GM19023 (cell line): ENCODE measurements at regions not wholly inside any gene's neighbourhood (a gene's known extent, or its start where the extent isn't known, plus 50 kb on each side); places are given as distances from the start of the nearest gene placed in this dataset.

ENCODE experiments used
- ATAC-seq: cut with Tn5 transposase; IDR thresholded peaks from one replicate; pipeline ENCODE4 v1.9.1; 2021; ENCODE audit warnings: mild to moderate bottlenecking, moderate library complexity; ENCODE audit not compliant: unreplicated experiment

GRCh38 chr21:27094184-27094948, 127.5 kb upstream of the ADAMTS5 start:
- ATAC-seq, result no peak

GRCh38 chr21:27086630-27087029, 119.7 kb upstream of the ADAMTS5 start:
- ATAC-seq, result no peak

DNA sequence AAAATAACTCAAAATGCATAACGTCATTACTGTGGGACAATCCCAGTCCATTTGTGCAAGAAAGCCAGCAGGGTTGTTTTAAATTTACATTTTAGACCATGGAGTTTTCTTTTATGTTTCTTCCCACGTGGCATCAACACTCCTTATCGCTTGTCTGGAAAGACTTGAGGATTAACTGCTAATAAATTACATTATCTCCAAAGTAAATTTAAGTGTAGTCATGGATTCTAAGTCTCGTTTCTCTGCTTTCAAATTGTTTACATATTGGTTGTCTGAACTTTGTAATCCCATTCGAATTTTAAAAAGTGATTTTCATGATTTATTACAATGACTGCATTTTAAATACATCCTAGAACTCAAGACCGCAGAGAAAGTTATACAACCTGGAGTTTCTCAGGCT, 119.3 kb upstream of the ADAMTS5 start:
- ATAC-seq, result no peak

- ATAC-seq, result no peak
These were observed 118.5 kb upstream of the ADAMTS5 start for GRCh38 chr21:27085387-27085786.

DNA sequence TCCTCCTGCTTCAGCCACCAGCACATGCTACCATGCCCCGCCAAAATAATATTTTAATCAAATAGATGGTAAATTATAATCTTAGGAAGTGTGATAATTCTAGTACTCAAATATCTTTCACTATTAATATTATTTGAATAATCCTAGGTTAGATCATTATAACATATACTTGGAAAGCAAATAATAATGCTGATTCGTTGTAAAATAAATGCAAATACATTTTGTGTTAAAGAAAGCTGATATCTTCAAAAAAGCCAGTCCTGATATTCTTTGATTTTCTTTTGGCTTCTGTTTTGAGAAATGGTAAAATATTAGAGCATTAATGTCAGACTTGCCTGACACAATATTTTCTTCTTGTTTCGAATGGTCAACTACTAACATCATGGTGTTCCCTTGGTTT, 116.3 kb upstream of the ADAMTS5 start:
- no peak for ATAC-seq

DNA sequence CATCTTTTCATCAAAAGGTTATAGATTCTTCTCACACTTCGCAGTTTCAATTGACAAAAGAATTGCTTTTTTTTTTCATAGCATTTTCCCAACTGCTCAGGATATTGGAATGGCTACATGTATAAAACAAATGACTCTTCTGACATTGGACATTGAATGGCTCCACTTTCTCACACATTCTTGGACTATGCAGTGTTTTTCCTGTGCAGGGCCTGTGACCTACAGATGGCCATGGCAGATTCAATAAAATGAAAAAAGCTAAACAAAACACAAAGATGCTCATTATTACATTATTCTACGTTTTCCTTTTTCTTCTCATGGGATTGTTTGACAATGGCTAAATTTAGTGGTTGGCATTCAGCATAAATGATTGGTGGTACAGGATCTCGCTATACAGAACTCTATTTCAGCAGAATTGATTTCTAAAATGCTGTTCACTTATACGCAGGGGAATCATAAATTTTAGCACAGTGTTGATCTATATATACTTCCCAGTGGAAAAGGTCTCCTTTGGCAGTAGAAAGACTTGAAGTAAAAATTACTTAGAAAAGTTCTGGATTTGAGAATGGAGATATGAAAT, 115.6 kb upstream of the ADAMTS5 start:
- ATAC-seq, result no peak

DNA sequence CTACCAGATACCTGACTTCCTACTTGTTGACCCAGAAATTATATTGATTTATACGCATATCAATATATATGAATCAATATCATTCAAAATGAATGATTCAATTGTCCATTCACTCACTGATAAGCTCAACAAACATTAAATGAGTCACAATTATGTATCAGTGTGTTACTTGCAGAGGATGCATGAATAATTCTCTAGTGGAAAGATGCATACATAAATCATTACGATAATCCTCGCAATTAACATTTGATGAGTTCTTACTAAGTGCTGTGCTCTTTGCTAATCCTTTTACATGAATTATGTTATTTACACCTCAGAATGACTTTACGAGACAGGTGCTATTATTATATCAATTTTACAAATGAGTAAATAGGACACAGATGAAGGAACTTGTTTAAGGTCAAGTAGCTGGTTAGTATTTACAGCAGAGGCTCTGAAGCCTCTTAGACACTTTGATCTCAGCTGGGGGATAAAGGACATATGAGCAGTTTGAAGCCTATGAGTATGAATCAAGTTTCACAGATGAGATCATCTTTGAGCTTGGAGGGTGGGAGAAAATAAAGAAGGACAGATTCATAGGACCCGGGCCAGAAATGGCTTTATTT, 112.8 kb upstream of the ADAMTS5 start:
- ATAC-seq, result no peak

GRCh38 chr21:27078915-27079314, 112.0 kb upstream of the ADAMTS5 start:
- ATAC-seq, result no peak

GRCh38 chr21:27077501-27077900, 110.6 kb upstream of the ADAMTS5 start:
- no peak for ATAC-seq

DNA sequence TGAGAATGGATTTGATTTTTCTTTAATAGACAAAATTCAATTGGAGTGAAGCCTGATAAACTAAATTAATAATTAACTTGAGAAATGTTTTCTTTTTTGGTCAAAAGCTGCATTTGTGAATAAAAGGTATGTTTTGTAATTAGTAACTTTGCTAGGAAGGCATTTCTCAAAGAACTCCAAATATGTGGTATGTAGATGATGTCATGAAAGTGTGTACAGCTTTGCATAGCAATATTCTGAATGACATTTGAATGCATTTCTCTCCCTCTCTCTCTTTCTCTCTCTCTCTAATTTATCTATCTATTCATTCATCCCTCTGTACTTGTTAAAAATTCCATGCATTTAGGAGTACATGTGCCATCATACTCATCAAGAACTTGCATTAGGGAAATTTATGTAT, 109.1 kb upstream of the ADAMTS5 start:
- no peak for ATAC-seq

- no peak for ATAC-seq
These were observed 104.2 kb upstream of the ADAMTS5 start for GRCh38 chr21:27070861-27071670.

DNA sequence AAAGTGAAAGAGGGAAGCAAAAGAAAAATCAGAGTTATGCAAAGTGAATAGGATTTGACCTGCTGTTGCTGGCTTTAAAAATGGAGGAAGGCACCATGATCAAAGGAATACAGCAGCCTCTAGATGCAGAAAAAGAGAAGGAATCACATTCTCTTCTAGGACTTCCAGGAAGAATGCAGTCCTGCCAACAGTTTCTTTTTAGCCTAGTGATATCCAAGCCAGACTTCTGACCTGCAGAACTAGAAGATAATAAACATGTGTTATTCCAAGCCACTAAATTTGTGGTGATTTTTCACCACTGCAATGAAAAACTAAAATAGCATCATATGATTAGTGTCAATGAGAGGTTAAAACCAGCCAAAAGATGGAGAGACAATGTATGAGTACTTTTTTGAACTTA, 101.9 kb upstream of the ADAMTS5 start:
- ATAC-seq, result no peak

DNA sequence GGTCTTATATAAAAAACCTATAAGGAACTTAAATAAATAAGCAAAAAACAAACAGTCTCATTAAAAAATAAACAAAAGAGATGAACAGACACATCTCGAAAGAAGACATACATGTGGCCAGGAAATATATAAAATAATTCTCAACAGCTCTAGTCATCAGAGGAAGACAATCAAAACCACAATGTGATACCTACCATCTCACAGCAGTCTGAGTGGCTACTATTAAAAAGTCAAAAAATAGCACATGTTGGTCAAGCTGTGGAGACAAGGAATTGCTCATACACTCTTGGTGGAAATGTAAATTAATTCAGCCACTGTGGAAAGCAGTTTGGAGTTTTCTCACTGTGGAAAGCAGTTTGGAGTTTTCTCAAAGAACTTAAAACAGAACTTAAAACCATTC, 100.3 kb upstream of the ADAMTS5 start:
- no peak for ATAC-seq

- no peak for ATAC-seq
These were observed 95.6 kb upstream of the ADAMTS5 start for GRCh38 chr21:27062443-27062842.

- no peak for ATAC-seq
These were observed 94.9 kb upstream of the ADAMTS5 start for GRCh38 chr21:27061770-27062169.

- no peak for ATAC-seq
These were observed 93.3 kb upstream of the ADAMTS5 start for GRCh38 chr21:27060190-27060589.

GRCh38 chr21:27058673-27059605, 92.1 kb upstream of the ADAMTS5 start:
- no peak for ATAC-seq

- no peak for ATAC-seq
These were observed 91.1 kb upstream of the ADAMTS5 start for GRCh38 chr21:27057997-27058396.

- ATAC-seq, result no peak
These were observed 80.9 kb upstream of the ADAMTS5 start for GRCh38 chr21:27047658-27048314.

DNA sequence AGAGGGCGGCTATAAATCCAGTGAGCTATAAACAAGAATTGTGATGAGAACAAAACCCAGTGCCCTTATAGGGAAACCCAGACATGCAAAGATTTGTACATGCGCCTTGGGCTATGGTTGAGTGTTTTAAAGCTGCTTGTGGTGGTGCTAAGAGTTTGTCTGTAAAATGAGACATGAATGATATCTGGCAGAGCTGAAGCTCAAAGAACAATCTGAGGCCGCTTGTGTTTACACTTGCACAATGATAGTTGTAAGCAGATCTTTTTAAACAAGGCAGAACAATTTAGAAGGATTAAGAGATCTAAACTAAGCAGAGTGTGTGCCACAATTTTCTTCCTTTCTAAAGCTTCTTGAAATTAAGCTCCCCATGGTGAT, 80.4 kb upstream of the ADAMTS5 start:
- ATAC-seq, result no peak
